SK-N-SH (cell line): ENCODE measurements at regions not wholly inside any gene's neighbourhood (a gene's known extent, or its start where the extent isn't known, plus 50 kb on each side); places are given as distances from the start of the nearest gene placed in this dataset.

ENCODE experiments used
- CTCF ChIA-PET: fragments of 300-600, 350-600 bp; formaldehyde crosslinking; extraction: SDS; loops from one replicate; lab custom pipeline; 2021; lab: Yijun Ruan, JAX
- POLR2A ChIA-PET: fragments of 350-600 bp; sonication (Branson Sonifier 250); formaldehyde crosslinking; extraction: SDS; loops from one replicate; lab custom pipeline; 2020; ENCODE audit warnings: antibody characterized with exemption, inconsistent platforms; lab: Yijun Ruan, JAX
- DNase-seq: peaks from one replicate; pipeline ENCODE4 v3.0.0; 2012
- H2AFZ ChIP-seq: fragments of 200-600 bp; sonication (generic); 2 replicates; pipeline ENCODE4 v1.8.1; 2016; ENCODE audit warnings: antibody characterized with exemption, mild to moderate bottlenecking, low read depth
- H3F3A ChIP-seq: fragments of 200-600 bp; sonication (generic); replicated peaks from 2 replicates; pipeline ENCODE3; 2016; ENCODE audit warnings: antibody characterized with exemption, mild to moderate bottlenecking; ENCODE audit not compliant: insufficient read depth
- H3K27ac ChIP-seq, 2 experiments: fragments of 200-500 bp in 1 of 2; fragments of 200-600 bp in 1 of 2; sonication (Bioruptor generic) in 1 of 2; sonication (generic), shearing (Covaris generic) in 1 of 2; 2 replicates each; pipeline versions ENCODE4 v1.5.1 to v1.6.1; 2014 to 2016; ENCODE audit warnings: low read depth in 2 of 2, inconsistent platforms in 1 of 2, low read length in 1 of 2, mild to moderate bottlenecking in 1 of 2, mixed read lengths in 1 of 2
- H3K27me3 ChIP-seq: fragments of 200-600 bp; sonication (generic), shearing (Covaris generic); 2 replicates; pipeline ENCODE4 v1.6.1; 2016; ENCODE audit warnings: mixed run types; ENCODE audit not compliant: insufficient read depth
- H3K36me3 ChIP-seq, 2 experiments: fragments of 200-500 bp in 1 of 2; fragments of 200-600 bp in 1 of 2; sonication (Bioruptor generic) in 1 of 2; sonication (generic) in 1 of 2; replicated peaks in 1 of 2; 2 replicates each; pipeline versions ENCODE3 to v1.5.1; 2014 to 2016; ENCODE audit warnings: low read length in 1 of 2, mild to moderate bottlenecking in 1 of 2; ENCODE audit not compliant: insufficient read depth in 2 of 2, control insufficient read depth in 1 of 2
- H3K4me1 ChIP-seq, 2 experiments: fragments of 200-500 bp in 1 of 2; fragments of 200-600 bp in 1 of 2; sonication (Bioruptor generic) in 1 of 2; sonication (generic), shearing (Covaris generic) in 1 of 2; 2 replicates each; pipeline versions ENCODE4 v1.5.1 to v1.6.1; 2014 to 2016; ENCODE audit warnings: low read depth in 1 of 2, low read length in 1 of 2, mixed run types in 1 of 2; ENCODE audit not compliant: insufficient read depth in 2 of 2, control insufficient read depth in 1 of 2
- H3K4me2 ChIP-seq: fragments of 200-600 bp; sonication (generic), shearing (Covaris generic); 2 replicates; pipeline ENCODE4 v1.6.1; 2017; ENCODE audit warnings: mixed run types
- H3K4me3 ChIP-seq, 2 experiments: fragments of 200-500 bp in 1 of 2; fragments of 200-600 bp in 1 of 2; sonication (Bioruptor generic) in 1 of 2; sonication (generic), shearing (Covaris generic) in 1 of 2; 2 replicates each; pipeline versions ENCODE4 v1.5.1 to v1.8.1; 2014 to 2016; ENCODE audit warnings: low read depth in 2 of 2, inconsistent platforms in 1 of 2, low read length in 1 of 2, mild to moderate bottlenecking in 1 of 2, mixed read lengths in 1 of 2, moderate library complexity in 1 of 2
- H3K79me2 ChIP-seq: fragments of 200-600 bp; sonication (generic); 2 replicates; pipeline ENCODE4 v1.8.1; 2017; ENCODE audit warnings: mild to moderate bottlenecking; ENCODE audit not compliant: insufficient read depth
- H3K9ac ChIP-seq: fragments of 200-600 bp; sonication (generic); 2 replicates; pipeline ENCODE4 v1.6.1; 2017; ENCODE audit warnings: mixed run types
- H3K9me2 ChIP-seq: fragments of 200-600 bp; sonication (generic); 2 replicates; pipeline ENCODE4 v1.6.1; 2017; ENCODE audit warnings: mixed run types
- H3K9me3 ChIP-seq: fragments of 200-600 bp; sonication (generic); 2 replicates; pipeline ENCODE4 v1.6.1; 2017; ENCODE audit warnings: mixed run types, mild to moderate bottlenecking, moderate library complexity
- H4K20me1 ChIP-seq: fragments of 200-600 bp; sonication (generic); 2 replicates; pipeline ENCODE4 v1.6.1; 2017; ENCODE audit warnings: mild to moderate bottlenecking, mixed run types; ENCODE audit not compliant: insufficient read depth
- CTCF ChIP-seq: fragments of 200-600 bp; sonication (generic); IDR thresholded peaks from 2 replicates; pipeline ENCODE4 v1.6.1; 2017; ENCODE audit warnings: antibody characterized with exemption, mild to moderate bottlenecking, moderate library complexity
- FOSL2 ChIP-seq: IDR thresholded peaks from 2 replicates; pipeline ENCODE4 v1.4.0; 2012; ENCODE audit warnings: low read depth, mild to moderate bottlenecking, moderate library complexity, borderline replicate concordance
- FOXJ3 ChIP-seq: sonication (generic); formaldehyde crosslinking; IDR thresholded peaks from 2 replicates; pipeline ENCODE4 v1.5.1; 2020; ENCODE audit warnings: mild to moderate bottlenecking, missing genetic modification reagents
- FOXM1 ChIP-seq: IDR thresholded peaks from 2 replicates; pipeline ENCODE4 v1.4.0; 2012; ENCODE audit warnings: low read depth, mild to moderate bottlenecking
- GATA2 ChIP-seq: sonication (generic); formaldehyde crosslinking; IDR thresholded peaks from 2 replicates; pipeline ENCODE4 v1.5.0; 2020; ENCODE audit warnings: mild to moderate bottlenecking, missing genetic modification reagents
- MXI1 ChIP-seq: IDR thresholded peaks from 2 replicates; pipeline ENCODE4 v1.6.1; 2012; ENCODE audit warnings: mild to moderate bottlenecking, low read depth, low read length, improper control_type of control experiment
- NFIC ChIP-seq: IDR thresholded peaks from 2 replicates; pipeline ENCODE4 v1.4.0; 2012; ENCODE audit warnings: borderline replicate concordance
- NRF1 ChIP-seq: IDR thresholded peaks from 2 replicates; pipeline ENCODE4 v1.6.1; 2012; ENCODE audit warnings: low read depth, mild to moderate bottlenecking, low read length
- RAD21 ChIP-seq: IDR thresholded peaks from 2 replicates; pipeline ENCODE4 v1.6.1; 2012; ENCODE audit warnings: mild to moderate bottlenecking, low read length
- REST ChIP-seq: IDR thresholded peaks from 2 replicates; pipeline ENCODE4 v1.6.1; 2012; ENCODE audit warnings: mild to moderate bottlenecking, low read depth, low read length, moderate library complexity
- RXRA ChIP-seq: IDR thresholded peaks from 2 replicates; pipeline ENCODE4 v1.4.0; 2012; ENCODE audit warnings: low read depth, mild to moderate bottlenecking, borderline replicate concordance
- SMC3 ChIP-seq: IDR thresholded peaks from 2 replicates; pipeline ENCODE4 v1.6.1; 2012; ENCODE audit warnings: low read depth, low read length, improper control_type of control experiment
- TEAD4 ChIP-seq: IDR thresholded peaks from 2 replicates; pipeline ENCODE4 v1.4.0; 2012; ENCODE audit warnings: mild to moderate bottlenecking, borderline replicate concordance; ENCODE audit not compliant: insufficient read depth
- USF1 ChIP-seq: IDR thresholded peaks from 2 replicates; pipeline ENCODE4 v1.4.0; 2012; ENCODE audit warnings: low read depth, borderline replicate concordance
- WGBS: methylation state at CpG from one replicate; pipeline ENCODE4 v1.1.6; 2017; ENCODE audit warnings: low lambda C conversion rate; 5-methylcytosine and 5-hydroxymethylcytosine counted together

GRCh38 chr20:12237772-12238171, 320.1 kb downstream of the BTBD3 start:
- peaks cover 0 to 2% of the 10 kb centered on the region in 2 experiments; a peak in 2 of 4 replicates for H3K4me1 ChIP-seq
- no peak overlapping the region for H2AFZ ChIP-seq
- no peaks in the 10 kb centered on the region for H4K20me1 ChIP-seq
- no peaks in the 10 kb centered on the region for H3K9me2 ChIP-seq
- H3K36me3 ChIP-seq = no peaks in the 10 kb centered on the region
- H3K79me2 ChIP-seq = no peaks in the 10 kb centered on the region
- no peak overlapping the region for H3K27ac ChIP-seq
- POLR2A ChIA-PET = no interaction called here
- no peak for DNase-seq
- CTCF ChIA-PET = interaction anchor here (0.8 kb wide), 1 partner anchor 9 kb away, joined by 5 read pairs; no protein-coding TSS in a partner anchor
- no peaks in the 10 kb centered on the region for H3K27me3 ChIP-seq
- H3K9me3 ChIP-seq = 0 out of 2 replicates have a peak, but pooled peaks cover 4% of the 10 kb centered on the region
- no peaks in the 10 kb centered on the region for H3F3A ChIP-seq
- no peak for TF ChIP-seq USF1
- no peak for TF ChIP-seq FOXJ3
- TF ChIP-seq CTCF = no peak
- TF ChIP-seq REST = no peak
- TF ChIP-seq RXRA = no peak
- TF ChIP-seq GATA2 (CRISPR knock-in tag) = no peak
- no peak for TF ChIP-seq TEAD4
- no peak for TF ChIP-seq FOSL2
- TF ChIP-seq RAD21 = no peak
- TF ChIP-seq FOXM1 = no peak
- no peak for TF ChIP-seq NFIC
- TF ChIP-seq MXI1 = no peak
- no peak for TF ChIP-seq NRF1
- no peak for TF ChIP-seq SMC3
- TF ChIP-seq, all 33 proteins: peak for 0
- 49% methylated on average over 6 of the region's 6 CpGs for WGBS
- H3K9ac ChIP-seq = no peak overlapping the region
- H3K4me2 ChIP-seq = no peak overlapping the region
- H3K4me3 ChIP-seq = no peak overlapping the region
